CD4-positive, CD25-positive, alpha-beta regulatory T cell (primary cell): ENCODE measurements at regions not wholly inside any gene's neighbourhood (a gene's known extent, or its start where the extent isn't known, plus 50 kb on each side); places are given as distances from the start of the nearest gene placed in this dataset.
"Not testable (repeated sequence)": the region's sequence is repeated elsewhere in the genome, so short reads cannot be mapped to it uniquely, and the experiment has no call there.

Source experiments
- ATAC-seq, 2 donors: fragments of 150-1000 bp; cut with Tn5 transposase; one replicate each; pipeline ENCODE4 v1.10.0; 2021; ENCODE audit warnings: low read depth in 2 of 2, moderate number of reproducible peaks in 2 of 2, moderate library complexity in 1 of 2
- DNase-seq, 3 donors: peaks; one replicate each; pipeline versions ENCODE4 v3.0.0 to v3.0.0-alpha.2; 2012 to 2022; ENCODE audit warnings: mixed read lengths in 1 of 3
- H3K27ac ChIP-seq: one replicate; pipeline ENCODE4 v1.7.0; 2013; ENCODE audit warnings: mild to moderate bottlenecking, low read length; ENCODE audit not compliant: insufficient read depth, poor library complexity, severe bottlenecking
- H3K27me3 ChIP-seq: one replicate; pipeline ENCODE4 v1.7.0; 2013; ENCODE audit warnings: low read length; ENCODE audit not compliant: control insufficient read depth, insufficient read depth
- H3K36me3 ChIP-seq: one replicate; pipeline ENCODE4 v1.7.0; 2013; ENCODE audit warnings: mild to moderate bottlenecking, low read length, moderate library complexity; ENCODE audit not compliant: control insufficient read depth, insufficient read depth
- H3K4me1 ChIP-seq: 2 replicates; pipeline ENCODE4 v1.7.0; 2013; ENCODE audit warnings: mild to moderate bottlenecking, low read length; ENCODE audit not compliant: insufficient read depth, control insufficient read depth, poor library complexity, severe bottlenecking
- H3K4me3 ChIP-seq: one replicate; pipeline ENCODE4 v1.7.0; 2013; ENCODE audit warnings: low read depth, mild to moderate bottlenecking, low read length, moderate library complexity
- H3K9me3 ChIP-seq, 2 experiments: 1 replicate in 1 of 2; 2 replicates in 1 of 2; pipeline ENCODE4 v1.7.0; 2013; ENCODE audit warnings: low read length in 2 of 2, mild to moderate bottlenecking in 1 of 2, moderate library complexity in 1 of 2; ENCODE audit not compliant: control insufficient read depth in 2 of 2
- H3K27ac Mint-ChIP-seq, 3 donors: one replicate each; pipeline ENCODE4 v1.8.0; 2020 to 2022; ENCODE audit warnings: mild to moderate bottlenecking in 3 of 3, mixed read lengths in 3 of 3, moderate library complexity in 2 of 3
- H3K27me3 Mint-ChIP-seq: one replicate; pipeline ENCODE4 v1.8.0; 2022; ENCODE audit warnings: mild to moderate bottlenecking, mixed read lengths
- H3K36me3 Mint-ChIP-seq: one replicate; pipeline ENCODE4 v1.8.0; 2020; ENCODE audit warnings: mixed read lengths
- H3K4me1 Mint-ChIP-seq, 4 donors: one replicate each; pipeline ENCODE4 v1.8.0; 2020 to 2022; ENCODE audit warnings: mixed read lengths in 4 of 4, mild to moderate bottlenecking in 1 of 4
- H3K4me3 Mint-ChIP-seq, 4 donors: one replicate each; pipeline ENCODE4 v1.8.0; 2020 to 2022; ENCODE audit warnings: mild to moderate bottlenecking in 4 of 4, mixed read lengths in 4 of 4, moderate library complexity in 3 of 4
- H3K9me3 Mint-ChIP-seq, 7 donors: one replicate each; pipeline ENCODE4 v1.8.0; 2020 to 2022; ENCODE audit warnings: mixed read lengths in 7 of 7, mild to moderate bottlenecking in 3 of 7, moderate library complexity in 2 of 7

DNA sequence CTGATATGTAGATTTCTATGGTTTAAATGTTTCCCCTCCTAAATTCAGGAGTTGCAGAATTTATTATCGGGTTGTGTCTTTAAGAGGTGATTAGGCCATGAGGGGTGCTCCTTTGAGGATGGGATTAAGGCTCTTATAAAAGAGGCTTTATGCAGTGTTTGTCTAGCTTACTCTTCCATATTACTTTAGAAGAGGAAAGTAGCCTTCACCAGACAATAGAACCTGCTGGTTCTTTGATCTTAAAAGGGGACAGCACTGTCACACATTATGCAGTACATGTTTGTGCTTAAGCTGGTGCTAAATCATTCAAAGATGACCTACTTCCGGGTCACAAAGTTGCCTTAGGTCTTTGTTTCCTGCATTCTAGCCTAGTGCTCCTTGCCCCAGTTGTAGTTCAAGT is 81.0 kb downstream of the CPXCR1 start:
- H3K27me3 Mint-ChIP-seq = no peaks in the 10 kb centered on the region
- Histone ChIP-seq H3K4me1 (no peaks in the 10 kb centered on the region), H3K27me3 (no peaks in the 10 kb centered on the region), H3K27ac (no peak overlapping the region), H3K36me3 (no peaks in the 10 kb centered on the region), H3K9me3 (no peaks in the 10 kb centered on the region), H3K4me3 (no peak overlapping the region)
- H3K36me3 Mint-ChIP-seq = no peaks in the 10 kb centered on the region
- DNase-seq (no peak), ATAC-seq (no peak)
- H3K9me3 Mint-ChIP-seq = peaks cover 0 to 9% (median 0%) of the 10 kb centered on the region in 7 donors
- H3K4me1 Mint-ChIP-seq = no peaks in the 10 kb centered on the region
- H3K27ac Mint-ChIP-seq = no peak overlapping the region
- no peak overlapping the region for H3K4me3 Mint-ChIP-seq

GRCh38 chrX:88830111-88830510 is 83.1 kb downstream of the CPXCR1 start:
- Mint-ChIP-seq H3K27ac (no peak overlapping the region), H3K36me3 (no peaks in the 10 kb centered on the region), H3K4me1 (no peaks in the 10 kb centered on the region), H3K27me3 (no peaks in the 10 kb centered on the region), H3K9me3 (peaks cover 0 to 4% (median 0%) of the 10 kb centered on the region in 7 donors), H3K4me3 (no peak overlapping the region)
- H3K4me3 ChIP-seq = no peak overlapping the region
- H3K27me3 ChIP-seq = no peaks in the 10 kb centered on the region
- no peaks in the 10 kb centered on the region for H3K4me1 ChIP-seq
- no peak overlapping the region for H3K27ac ChIP-seq
- DNase-seq (no peak), ATAC-seq (no peak)
- no peaks in the 10 kb centered on the region for H3K36me3 ChIP-seq
- no peaks in the 10 kb centered on the region for H3K9me3 ChIP-seq

DNA sequence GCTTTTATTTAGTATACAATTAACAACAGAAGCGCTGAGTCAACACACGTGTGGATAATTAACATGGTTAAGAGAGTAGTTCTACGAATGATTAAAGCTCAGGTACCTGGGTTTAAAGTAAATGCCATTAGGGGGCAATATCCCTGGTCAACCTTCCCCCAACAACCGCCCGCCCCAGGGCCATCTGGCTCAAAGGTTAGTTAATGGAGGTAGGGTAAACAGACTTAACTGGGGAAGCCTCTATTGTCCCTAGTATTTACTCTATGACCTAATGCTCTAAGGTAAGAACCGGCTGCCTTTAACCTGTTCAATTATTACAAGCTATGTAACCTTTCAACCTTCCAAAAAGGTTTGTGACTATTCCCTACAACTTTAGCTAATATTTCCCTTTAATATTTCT is 90.7 kb downstream of the CPXCR1 start:
- not testable (repeated sequence) for H3K36me3 Mint-ChIP-seq, H3K9me3 ChIP-seq, H3K4me1 ChIP-seq

DNA sequence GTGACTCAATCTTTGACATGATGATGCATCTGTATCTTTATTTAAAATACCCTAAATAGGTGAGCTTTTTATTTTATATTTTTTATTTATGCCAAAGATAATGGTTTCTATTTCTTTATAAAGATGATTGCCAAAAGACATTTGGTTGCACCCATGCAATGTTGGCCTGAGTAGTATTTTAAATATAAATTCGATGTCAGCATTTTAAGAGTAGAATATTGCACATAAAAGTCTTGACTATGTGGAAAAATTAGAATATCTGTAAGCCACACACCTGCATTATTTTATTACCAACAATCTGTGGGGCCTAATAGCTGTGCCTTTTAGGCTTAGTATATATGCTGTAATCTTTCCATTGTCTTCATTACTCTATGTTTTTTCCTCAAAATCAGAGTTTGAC is 91.4 kb downstream of the CPXCR1 start:
- no peak overlapping the region for H3K4me3 Mint-ChIP-seq
- H3K27ac Mint-ChIP-seq = no peak overlapping the region
- Histone ChIP-seq H3K27me3 (no peaks in the 10 kb centered on the region), H3K4me1 (no peaks in the 10 kb centered on the region), H3K4me3 (no peak overlapping the region), H3K9me3 (no peaks in the 10 kb centered on the region), H3K27ac (no peak overlapping the region), H3K36me3 (no peaks in the 10 kb centered on the region)
- no peaks in the 10 kb centered on the region for H3K27me3 Mint-ChIP-seq
- ATAC-seq (no peak), DNase-seq (no peak)
- H3K36me3 Mint-ChIP-seq = no peaks in the 10 kb centered on the region
- H3K9me3 Mint-ChIP-seq = peaks cover 0 to 7% (median 2%) of the 10 kb centered on the region in 7 donors
- H3K4me1 Mint-ChIP-seq = no peaks in the 10 kb centered on the region

More for the DNA sequence above, 90.7 kb downstream of the CPXCR1 start:
- not testable (repeated sequence) for DNase-seq, H3K27ac ChIP-seq, H3K4me3 Mint-ChIP-seq, H3K4me3 ChIP-seq, H3K27me3 Mint-ChIP-seq, H3K9me3 Mint-ChIP-seq, H3K27ac Mint-ChIP-seq, H3K4me1 Mint-ChIP-seq, ATAC-seq, H3K36me3 ChIP-seq, H3K27me3 ChIP-seq

GRCh38 chrX:88843841-88844240 is 96.8 kb downstream of the CPXCR1 start:
- not testable (repeated sequence) for H3K27me3 ChIP-seq, H3K9me3 Mint-ChIP-seq, H3K4me3 Mint-ChIP-seq, H3K36me3 Mint-ChIP-seq, H3K27me3 Mint-ChIP-seq, H3K27ac Mint-ChIP-seq, DNase-seq, H3K9me3 ChIP-seq, H3K4me3 ChIP-seq, ATAC-seq, H3K4me1 Mint-ChIP-seq, H3K36me3 ChIP-seq, H3K27ac ChIP-seq, H3K4me1 ChIP-seq

GRCh38 chrX:88853925-88854324 is 106.9 kb downstream of the CPXCR1 start:
- no peak for ATAC-seq
- no peak overlapping the region for H3K4me3 ChIP-seq
- H3K4me1 ChIP-seq = no peaks in the 10 kb centered on the region
- H3K27ac Mint-ChIP-seq = no peak overlapping the region
- no peak overlapping the region for H3K4me3 Mint-ChIP-seq
- DNase-seq = no peak
- no peaks in the 10 kb centered on the region for H3K27me3 Mint-ChIP-seq
- H3K36me3 Mint-ChIP-seq = no peaks in the 10 kb centered on the region
- H3K27me3 ChIP-seq = no peaks in the 10 kb centered on the region
- H3K36me3 ChIP-seq = no peaks in the 10 kb centered on the region
- H3K4me1 Mint-ChIP-seq = no peaks in the 10 kb centered on the region
- no peaks in the 10 kb centered on the region for H3K9me3 ChIP-seq
- no peak overlapping the region for H3K27ac ChIP-seq
- peaks cover 0 to 10% (median 0%) of the 10 kb centered on the region in 7 donors for H3K9me3 Mint-ChIP-seq

- H3K36me3 Mint-ChIP-seq = no peaks in the 10 kb centered on the region
- H3K4me3 Mint-ChIP-seq = no peak overlapping the region
- no peaks in the 10 kb centered on the region for H3K4me1 Mint-ChIP-seq
- H3K4me1 ChIP-seq = no peaks in the 10 kb centered on the region
- no peaks in the 10 kb centered on the region for H3K36me3 ChIP-seq
- no peak overlapping the region for H3K27ac Mint-ChIP-seq
- no peaks in the 10 kb centered on the region for H3K27me3 Mint-ChIP-seq
- no peak overlapping the region for H3K27ac ChIP-seq
- H3K4me3 ChIP-seq = no peak overlapping the region
- H3K9me3 ChIP-seq = no peaks in the 10 kb centered on the region
- DNase-seq = no peak
- H3K27me3 ChIP-seq = no peaks in the 10 kb centered on the region
- ATAC-seq = no peak
- peaks cover 0 to 6% (median 1%) of the 10 kb centered on the region in 7 donors for H3K9me3 Mint-ChIP-seq
Measured at GRCh38 chrX:88863726-88864125, 116.7 kb downstream of the CPXCR1 start.

DNA sequence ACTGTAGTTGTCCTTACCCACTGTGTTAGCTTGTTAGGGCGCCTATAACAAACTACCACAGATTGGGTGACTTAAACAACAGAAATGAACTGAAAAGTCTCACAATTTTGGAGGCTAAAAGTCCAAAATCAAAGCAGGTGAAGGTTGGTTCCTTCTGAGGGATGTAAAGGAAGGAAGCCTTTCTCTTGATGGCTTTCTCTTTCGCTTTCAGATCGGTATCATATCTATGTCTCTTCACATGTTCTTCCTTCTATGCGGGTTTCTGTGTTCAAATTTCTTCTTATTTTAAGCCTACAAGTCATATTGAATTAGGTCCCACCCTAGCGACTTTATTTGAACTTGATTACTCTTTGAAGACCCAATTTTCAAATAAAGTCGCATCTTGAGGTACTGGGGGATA is 118.6 kb downstream of the CPXCR1 start:
- DNase-seq (no peak), ATAC-seq (no peak)
- Histone ChIP-seq H3K27me3 (no peaks in the 10 kb centered on the region), H3K36me3 (no peaks in the 10 kb centered on the region), H3K4me1 (no peaks in the 10 kb centered on the region), H3K27ac (no peak overlapping the region), H3K4me3 (no peak overlapping the region), H3K9me3 (no peaks in the 10 kb centered on the region)
- Mint-ChIP-seq H3K27me3 (no peaks in the 10 kb centered on the region), H3K27ac (no peak overlapping the region), H3K4me3 (no peak overlapping the region), H3K9me3 (peaks cover 0 to 6% (median 1%) of the 10 kb centered on the region in 7 donors), H3K4me1 (no peaks in the 10 kb centered on the region), H3K36me3 (no peaks in the 10 kb centered on the region)
